OCI-LY3 (cell line): ENCODE measurements at regions not wholly inside any gene's neighbourhood (a gene's known extent, or its start where the extent isn't known, plus 50 kb on each side); places are given as distances from the start of the nearest gene placed in this dataset.

Experiments
- EZH2phosphoT487 ChIP-seq: fragments of 200-600 bp; shearing (Covaris generic); IDR thresholded peaks from 2 replicates; pipeline ENCODE4 v1.6.1; 2018; ENCODE audit warnings: antibody characterized with exemption, mixed run types, low read depth
- TF ChIP-seq, protein P1 (sequence below): fragments of 200-600, 300-600 bp; sonication (generic); IDR thresholded peaks from 2 replicates; pipeline ENCODE4 v1.5.1; 2014; ENCODE audit warnings: antibody characterized with exemption, low read length, low read depth

DNA sequence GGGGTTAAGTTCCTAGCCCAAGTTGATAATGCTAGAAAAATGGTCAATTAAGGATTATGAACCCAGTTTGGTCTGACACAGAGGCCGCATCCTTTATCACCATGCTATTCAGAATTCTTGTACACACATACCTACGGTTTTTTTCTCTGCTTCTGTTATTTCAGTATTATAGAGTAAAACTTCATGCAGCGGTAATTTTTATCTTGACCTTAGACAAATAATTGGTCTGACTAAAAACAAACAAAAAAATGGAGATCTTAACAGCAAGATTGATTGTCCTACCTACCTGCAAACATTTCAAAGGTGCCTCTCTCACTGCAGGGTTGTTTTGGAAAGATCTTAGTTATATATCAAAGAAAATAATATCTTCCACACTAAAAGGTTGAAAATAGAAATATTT, 201.9 kb upstream of the PRICKLE1 start:
- TF ChIP-seq, protein P1, sequence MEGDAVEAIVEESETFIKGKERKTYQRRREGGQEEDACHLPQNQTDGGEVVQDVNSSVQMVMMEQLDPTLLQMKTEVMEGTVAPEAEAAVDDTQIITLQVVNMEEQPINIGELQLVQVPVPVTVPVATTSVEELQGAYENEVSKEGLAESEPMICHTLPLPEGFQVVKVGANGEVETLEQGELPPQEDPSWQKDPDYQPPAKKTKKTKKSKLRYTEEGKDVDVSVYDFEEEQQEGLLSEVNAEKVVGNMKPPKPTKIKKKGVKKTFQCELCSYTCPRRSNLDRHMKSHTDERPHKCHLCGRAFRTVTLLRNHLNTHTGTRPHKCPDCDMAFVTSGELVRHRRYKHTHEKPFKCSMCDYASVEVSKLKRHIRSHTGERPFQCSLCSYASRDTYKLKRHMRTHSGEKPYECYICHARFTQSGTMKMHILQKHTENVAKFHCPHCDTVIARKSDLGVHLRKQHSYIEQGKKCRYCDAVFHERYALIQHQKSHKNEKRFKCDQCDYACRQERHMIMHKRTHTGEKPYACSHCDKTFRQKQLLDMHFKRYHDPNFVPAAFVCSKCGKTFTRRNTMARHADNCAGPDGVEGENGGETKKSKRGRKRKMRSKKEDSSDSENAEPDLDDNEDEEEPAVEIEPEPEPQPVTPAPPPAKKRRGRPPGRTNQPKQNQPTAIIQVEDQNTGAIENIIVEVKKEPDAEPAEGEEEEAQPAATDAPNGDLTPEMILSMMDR = no peak
- TF ChIP-seq EZH2phosphoT487 = no peak
